Coronary artery (tissue), 2 donors: ENCODE measurements at regions not wholly inside any gene's neighbourhood (a gene's known extent, or its start where the extent isn't known, plus 50 kb on each side); places are given as distances from the start of the nearest gene placed in this dataset.
"Not testable (repeated sequence)": the region's sequence is repeated elsewhere in the genome, so short reads cannot be mapped to it uniquely, and the experiment has no call there.

ENCODE experiments used
- DNase-seq: peaks from one replicate; pipeline ENCODE4 v3.0.0-alpha.2; 2017; ENCODE audit warnings: low spot score
- H3K27ac ChIP-seq, 2 donors: fragments of 200-600 bp; sonication (generic); one replicate each; pipeline ENCODE4 v1.5.1; 2016 to 2019
- H3K4me3 ChIP-seq: fragments of 200-600 bp; sonication (generic); 2 replicates; pipeline ENCODE4 v1.5.1; 2016; ENCODE audit warnings: mild to moderate bottlenecking, moderate library complexity
- TF ChIP-seq, protein P1 (sequence below): fragments of 200-600 bp; sonication (generic); IDR thresholded peaks from one replicate; pipeline ENCODE4 v1.5.1; 2019; ENCODE audit warnings: antibody characterized with exemption

DNA sequence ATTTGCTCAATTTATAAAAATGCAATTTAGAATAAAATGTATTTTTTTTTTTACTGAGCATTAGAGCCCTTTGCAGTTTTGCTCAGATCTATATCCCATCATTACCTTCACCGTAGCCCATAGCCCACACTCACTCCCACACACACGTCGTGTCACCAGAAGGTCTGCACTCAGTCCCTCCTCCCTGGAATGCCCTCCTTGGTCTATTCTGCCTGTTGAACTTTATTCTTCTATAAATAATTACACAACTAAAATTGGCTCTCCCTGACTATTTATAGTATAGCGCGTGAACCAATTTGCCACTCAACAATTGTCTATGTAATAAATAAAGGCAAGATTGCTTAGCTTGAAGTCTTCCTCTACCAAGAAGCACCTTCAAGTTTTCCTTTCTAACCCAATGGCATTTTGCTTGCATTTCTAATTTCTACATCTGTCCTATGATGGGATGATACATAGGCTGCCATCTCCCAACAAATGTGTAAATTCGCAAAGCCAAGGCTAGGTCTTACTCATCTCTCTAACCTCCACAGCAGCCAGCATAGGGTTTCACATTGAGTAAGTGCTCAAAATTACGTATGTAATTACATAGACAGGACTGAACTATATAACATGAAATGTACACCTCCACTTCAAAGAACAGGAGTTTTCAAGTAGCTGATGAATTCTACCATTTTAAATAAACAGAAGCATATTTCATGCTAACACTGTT, 172.0 kb upstream of the HES1 start:
- no peak for DNase-seq
- Histone ChIP-seq H3K27ac (no peak overlapping the region), H3K4me3 (no peak overlapping the region)
- TF ChIP-seq, protein P1, sequence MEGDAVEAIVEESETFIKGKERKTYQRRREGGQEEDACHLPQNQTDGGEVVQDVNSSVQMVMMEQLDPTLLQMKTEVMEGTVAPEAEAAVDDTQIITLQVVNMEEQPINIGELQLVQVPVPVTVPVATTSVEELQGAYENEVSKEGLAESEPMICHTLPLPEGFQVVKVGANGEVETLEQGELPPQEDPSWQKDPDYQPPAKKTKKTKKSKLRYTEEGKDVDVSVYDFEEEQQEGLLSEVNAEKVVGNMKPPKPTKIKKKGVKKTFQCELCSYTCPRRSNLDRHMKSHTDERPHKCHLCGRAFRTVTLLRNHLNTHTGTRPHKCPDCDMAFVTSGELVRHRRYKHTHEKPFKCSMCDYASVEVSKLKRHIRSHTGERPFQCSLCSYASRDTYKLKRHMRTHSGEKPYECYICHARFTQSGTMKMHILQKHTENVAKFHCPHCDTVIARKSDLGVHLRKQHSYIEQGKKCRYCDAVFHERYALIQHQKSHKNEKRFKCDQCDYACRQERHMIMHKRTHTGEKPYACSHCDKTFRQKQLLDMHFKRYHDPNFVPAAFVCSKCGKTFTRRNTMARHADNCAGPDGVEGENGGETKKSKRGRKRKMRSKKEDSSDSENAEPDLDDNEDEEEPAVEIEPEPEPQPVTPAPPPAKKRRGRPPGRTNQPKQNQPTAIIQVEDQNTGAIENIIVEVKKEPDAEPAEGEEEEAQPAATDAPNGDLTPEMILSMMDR = no peak

DNA sequence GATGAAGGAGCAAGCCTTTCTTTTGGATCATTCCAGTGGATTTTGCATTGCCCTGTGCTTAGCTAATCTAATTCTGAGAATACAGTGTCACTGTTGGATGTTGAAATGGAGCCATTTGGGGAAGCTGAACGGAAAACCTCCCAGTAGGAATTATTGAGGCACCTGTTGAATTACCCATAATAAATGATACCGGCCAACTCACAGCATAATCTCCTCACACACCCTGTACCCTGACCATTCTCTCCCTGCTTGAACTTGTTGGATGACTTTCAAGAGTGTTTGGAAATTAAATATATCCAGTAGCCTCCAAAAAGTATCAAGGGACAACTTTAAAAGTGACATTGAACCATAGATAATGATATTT, 171.4 kb upstream of the HES1 start:
- no peak for DNase-seq
- no peak overlapping the region for H3K27ac ChIP-seq
- TF ChIP-seq, protein P1 = no peak
- H3K4me3 ChIP-seq = no peak overlapping the region

DNA sequence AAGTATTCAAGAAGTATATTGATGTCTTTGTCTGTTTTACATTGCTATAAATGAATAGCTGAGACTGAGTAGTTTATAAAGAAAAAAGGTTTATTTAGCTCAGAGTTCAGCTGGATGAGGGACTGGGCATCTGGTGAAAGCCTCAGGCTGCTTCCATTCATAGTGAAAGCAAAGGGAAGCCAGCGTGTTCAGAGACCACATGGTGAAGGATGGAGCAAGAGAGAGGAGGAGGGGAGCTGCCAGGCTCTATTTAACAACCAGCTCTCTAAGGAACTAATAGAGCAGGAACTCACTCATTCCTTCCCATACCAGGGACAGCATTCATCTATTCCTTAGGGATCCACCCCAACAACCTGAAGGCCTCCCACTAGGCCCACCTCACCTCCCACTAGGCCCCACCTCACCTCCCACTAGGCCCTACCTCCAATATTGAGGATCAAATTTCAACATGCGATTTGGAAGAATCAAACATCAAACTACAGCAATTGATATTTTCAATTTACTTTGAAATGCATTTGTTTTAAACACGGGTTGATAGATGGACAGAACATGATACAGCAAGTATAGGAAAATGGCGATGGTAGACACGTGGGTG, 167.5 kb upstream of the HES1 start:
- no peak for DNase-seq
- Histone ChIP-seq H3K4me3 (no peak overlapping the region), H3K27ac (no peak overlapping the region)
- TF ChIP-seq, protein P1 = no peak

DNA sequence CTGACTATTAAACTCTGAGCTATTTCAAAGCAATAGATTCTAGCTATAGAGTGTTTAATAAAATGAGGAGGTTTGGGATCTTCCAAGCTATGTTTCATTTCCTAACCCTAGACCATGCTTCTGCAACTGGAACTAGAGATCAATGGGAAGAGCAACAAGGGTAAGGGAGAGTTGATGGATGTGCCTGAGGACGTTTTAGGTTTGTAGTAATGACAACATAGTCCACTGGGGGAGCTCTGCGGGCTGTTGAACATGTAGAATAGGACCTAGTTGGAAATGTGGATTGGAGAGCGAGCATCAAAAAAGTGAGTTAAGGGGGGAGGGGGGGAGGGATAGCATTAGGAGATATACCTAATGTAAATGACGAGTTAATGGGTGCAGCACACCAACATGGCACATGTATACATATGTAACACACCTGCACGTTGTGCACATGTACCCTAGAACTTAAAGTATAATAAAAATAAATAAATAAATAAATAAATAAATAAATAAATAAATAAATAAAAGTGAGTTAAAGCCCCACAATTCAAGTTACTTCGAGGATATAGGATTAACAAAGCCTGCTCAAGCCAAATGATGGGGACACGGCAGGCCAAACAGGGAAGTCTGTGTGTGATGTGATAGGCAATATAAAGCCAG, 165.7 kb upstream of the HES1 start:
- not testable (repeated sequence) for DNase-seq, H3K4me3 ChIP-seq, H3K27ac ChIP-seq

DNA sequence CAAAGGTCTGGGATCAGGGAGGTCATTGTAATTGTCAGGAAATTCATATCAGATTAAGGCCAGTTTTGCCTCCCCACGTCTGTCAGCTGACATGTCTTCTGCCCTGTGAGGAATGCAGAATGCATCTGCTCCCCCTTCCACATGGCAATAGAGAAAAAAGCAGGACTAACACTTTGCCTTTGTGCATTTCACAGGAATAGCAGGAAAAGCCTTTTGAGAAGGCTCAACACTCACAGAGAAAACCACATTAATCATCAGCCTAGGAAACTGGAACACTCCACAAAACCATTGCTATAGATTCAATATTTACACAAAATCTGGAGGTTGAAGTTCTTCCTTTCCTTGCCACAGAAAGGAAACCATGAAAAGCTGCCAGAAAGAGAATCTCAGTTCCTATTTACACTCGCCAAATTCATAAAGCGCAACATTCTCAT, 165.2 kb upstream of the HES1 start:
- DNase-seq = no peak
- TF ChIP-seq, protein P1 = no peak
- no peak overlapping the region for H3K27ac ChIP-seq
- no peak overlapping the region for H3K4me3 ChIP-seq

DNA sequence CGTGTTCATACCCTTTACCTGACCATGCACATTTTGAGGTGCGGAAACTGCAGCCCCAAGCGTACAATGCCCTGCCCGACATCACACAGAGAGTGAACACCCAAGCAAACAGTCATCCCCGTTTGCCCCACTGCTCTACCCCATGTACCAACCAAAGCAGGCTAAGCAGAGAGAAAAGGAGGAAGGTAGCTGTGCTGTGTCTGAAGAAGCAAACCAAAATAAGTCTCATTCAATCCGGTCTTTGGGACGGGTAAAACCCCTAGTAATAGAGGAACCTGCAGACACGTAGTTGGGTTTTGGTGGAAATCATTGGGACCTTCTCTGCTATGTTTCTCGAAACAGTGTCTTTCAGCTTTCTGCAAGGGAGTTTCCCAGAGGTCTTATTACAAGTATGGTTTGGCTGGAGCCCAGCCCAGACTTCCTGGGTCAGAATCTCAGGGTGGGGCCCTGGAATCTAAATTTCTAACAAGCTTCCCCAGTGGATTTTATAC, 164.6 kb upstream of the HES1 start:
- no peak overlapping the region for H3K4me3 ChIP-seq
- H3K27ac ChIP-seq = no peak overlapping the region
- TF ChIP-seq, protein P1 = no peak
- DNase-seq = no peak

DNA sequence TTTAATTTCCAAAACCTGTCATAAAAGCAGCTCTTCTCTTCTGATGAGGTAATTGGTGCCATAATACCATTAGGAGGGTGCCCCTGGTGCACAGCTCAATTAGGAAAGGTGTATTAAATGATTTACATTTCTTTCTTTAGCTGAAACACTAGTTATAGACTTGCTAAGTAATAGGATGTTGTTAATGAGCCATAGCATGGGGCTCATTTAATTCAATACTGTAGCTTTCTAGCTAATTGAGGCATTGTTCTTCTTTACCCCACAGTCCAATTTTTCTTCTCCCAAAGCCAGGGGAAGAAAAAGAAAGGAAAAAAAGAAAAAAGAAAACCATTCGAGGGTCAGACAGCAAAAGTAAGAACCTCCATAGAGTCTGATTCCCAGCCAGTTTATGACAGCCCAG, 164.0 kb upstream of the HES1 start:
- H3K4me3 ChIP-seq = no peak overlapping the region
- H3K27ac ChIP-seq = no peak overlapping the region
- TF ChIP-seq, protein P1 = no peak
- no peak for DNase-seq
